ENCODE measurements at regions not wholly inside any gene's neighbourhood (a gene's known extent, or its start where the extent isn't known, plus 50 kb on each side); places are given as distances from the start of the nearest gene placed in this dataset.

DNA sequence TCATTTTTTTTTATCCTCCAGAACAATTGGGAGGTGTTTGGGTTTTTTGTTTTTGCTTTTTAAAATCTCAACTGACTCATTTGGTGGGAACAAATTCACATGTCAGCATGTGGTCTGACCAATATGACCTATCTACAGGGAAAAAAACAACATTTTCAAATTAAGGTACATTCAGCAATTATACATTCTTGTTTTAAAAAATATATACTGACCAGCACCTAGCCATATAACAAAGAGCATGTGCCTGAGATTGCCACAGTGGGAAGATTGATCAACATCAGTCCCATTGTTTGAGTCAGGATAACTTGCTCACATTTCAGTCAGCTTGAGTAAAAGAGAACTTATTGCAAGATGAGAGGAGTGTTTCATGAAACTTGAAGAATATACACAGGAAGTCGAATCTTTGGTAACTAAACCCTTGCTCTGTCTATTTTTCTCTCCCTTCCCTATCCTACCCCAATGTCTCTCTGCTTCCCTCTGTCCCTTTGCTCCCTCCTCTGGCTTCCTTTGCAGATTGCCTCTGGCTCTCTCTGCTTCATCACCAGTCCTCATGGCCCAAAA is 163.2 kb upstream of the TAB2 start:
- no peak for TF ChIP-seq SP1 (IDR thresholded peaks at IDR 0.05)
- TF ChIP-seq FOXM1 (IDR thresholded peaks at IDR 0.05; ENCODE audit: borderline replicate concordance): no peak
- TF ChIP-seq, protein P1, sequence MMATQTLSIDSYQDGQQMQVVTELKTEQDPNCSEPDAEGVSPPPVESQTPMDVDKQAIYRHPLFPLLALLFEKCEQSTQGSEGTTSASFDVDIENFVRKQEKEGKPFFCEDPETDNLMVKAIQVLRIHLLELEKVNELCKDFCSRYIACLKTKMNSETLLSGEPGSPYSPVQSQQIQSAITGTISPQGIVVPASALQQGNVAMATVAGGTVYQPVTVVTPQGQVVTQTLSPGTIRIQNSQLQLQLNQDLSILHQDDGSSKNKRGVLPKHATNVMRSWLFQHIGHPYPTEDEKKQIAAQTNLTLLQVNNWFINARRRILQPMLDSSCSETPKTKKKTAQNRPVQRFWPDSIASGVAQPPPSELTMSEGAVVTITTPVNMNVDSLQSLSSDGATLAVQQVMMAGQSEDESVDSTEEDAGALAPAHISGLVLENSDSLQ (IDR thresholded peaks at IDR 0.05): no peak
- TF ChIP-seq NFRKB (IDR thresholded peaks at IDR 0.05): no peak
- no peak for TF ChIP-seq SUZ12 (IDR thresholded peaks at IDR 0.05)
- TF ChIP-seq CTBP1 (IDR thresholded peaks at IDR 0.05; ENCODE audit: borderline replicate concordance): no peak
- no peak for TF ChIP-seq FOXA1 (IDR thresholded peaks at IDR 0.05)
- TF ChIP-seq BHLHE40 (IDR thresholded peaks at IDR 0.05; ENCODE audit: borderline replicate concordance): no peak
